ENCODE measurements at regions not wholly inside any gene's neighbourhood (a gene's known extent, or its start where the extent isn't known, plus 50 kb on each side); places are given as distances from the start of the nearest gene placed in this dataset.

- Histone ChIP-seq H3K27ac (no peak overlapping the region), H3K4me3 (no peak overlapping the region)
These were observed 171.0 kb upstream of the SHH start for GRCh38 chr7:155983176-155983815.

GRCh38 chr7:155981703-155982102 is 169.4 kb upstream of the SHH start:
- no peak overlapping the region for H3K4me3 ChIP-seq
- H3K27ac ChIP-seq = no peak overlapping the region

GRCh38 chr7:155980841-155981240 is 168.6 kb upstream of the SHH start:
- no peak overlapping the region for H3K27ac ChIP-seq

GRCh38 chr7:155979994-155980393 is 167.7 kb upstream of the SHH start:
- Histone ChIP-seq H3K27ac (no peak overlapping the region), H3K4me3 (no peak overlapping the region)

More at GRCh38 chr7:155980841-155981240, 168.6 kb upstream of the SHH start:
- H3K4me3 ChIP-seq = no peak overlapping the region

- H3K27ac ChIP-seq = no peak overlapping the region
- no peak overlapping the region for H3K4me3 ChIP-seq
These were observed 167.3 kb upstream of the SHH start for GRCh38 chr7:155979566-155979965.

GRCh38 chr7:155975490-155975889 is 163.2 kb upstream of the SHH start:
- Histone ChIP-seq H3K4me3 (no peak overlapping the region), H3K27ac (no peak overlapping the region)

GRCh38 chr7:155974186-155974897 is 162.1 kb upstream of the SHH start:
- H3K4me3 ChIP-seq = no peak overlapping the region
- H3K27ac ChIP-seq = no peak overlapping the region

- no peak overlapping the region for H3K4me3 ChIP-seq
- no peak overlapping the region for H3K27ac ChIP-seq
These were observed 161.3 kb upstream of the SHH start for GRCh38 chr7:155973451-155973997.

GRCh38 chr7:155972651-155973390 is 160.6 kb upstream of the SHH start:
- H3K27ac ChIP-seq = no peak overlapping the region
- H3K4me3 ChIP-seq = no peak overlapping the region

GRCh38 chr7:155972247-155972646 is 160.0 kb upstream of the SHH start:
- no peak overlapping the region for H3K27ac ChIP-seq
- no peak overlapping the region for H3K4me3 ChIP-seq

- Histone ChIP-seq H3K4me3 (no peak overlapping the region), H3K27ac (no peak overlapping the region)
These were observed 159.0 kb upstream of the SHH start for GRCh38 chr7:155971180-155971770.

- Histone ChIP-seq H3K4me3 (no peak overlapping the region), H3K27ac (no peak overlapping the region)
These were observed 157.1 kb upstream of the SHH start for GRCh38 chr7:155969192-155969929.

GRCh38 chr7:155965010-155965409 is 152.7 kb upstream of the SHH start:
- Histone ChIP-seq H3K4me3 (no peak overlapping the region), H3K27ac (no peak overlapping the region)

- Histone ChIP-seq H3K27ac (no peak overlapping the region), H3K4me3 (no peak overlapping the region)
These were observed 152.3 kb upstream of the SHH start for GRCh38 chr7:155964543-155964942.

GRCh38 chr7:155963771-155964195 is 151.5 kb upstream of the SHH start:
- H3K27ac ChIP-seq = no peak overlapping the region
- H3K4me3 ChIP-seq = no peak overlapping the region

- Histone ChIP-seq H3K4me3 (no peak overlapping the region), H3K27ac (no peak overlapping the region)
These were observed 151.1 kb upstream of the SHH start for GRCh38 chr7:155963356-155963755.

GRCh38 chr7:155962968-155963300 is 150.7 kb upstream of the SHH start:
- H3K27ac ChIP-seq = no peak overlapping the region

GRCh38 chr7:155962191-155962967 is 150.1 kb upstream of the SHH start:
- H3K4me3 ChIP-seq = no peak overlapping the region
- no peak overlapping the region for H3K27ac ChIP-seq

More at GRCh38 chr7:155962968-155963300, 150.7 kb upstream of the SHH start:
- H3K4me3 ChIP-seq = no peak overlapping the region
